HL-60/S4 treated with retinoic acid at 250 ng/mL for 4 days and 3 days (cell line): ENCODE measurements at regions not wholly inside any gene's neighbourhood (a gene's known extent, or its start where the extent isn't known, plus 50 kb on each side); places are given as distances from the start of the nearest gene placed in this dataset.

ENCODE experiments used
- in situ Hi-C: fragments of 300-500 bp; cut with MboI; formaldehyde crosslinking; loops from 2 replicates; pipeline ENCODE4 v1.7.0; 2022; ENCODE audit warnings: low sequenced_read_pairs

- in situ Hi-C loops: no loop called here
These were observed 386.2 kb upstream of the HNRNPA3 start for GRCh38 chr2:176826356-176826755.

DNA sequence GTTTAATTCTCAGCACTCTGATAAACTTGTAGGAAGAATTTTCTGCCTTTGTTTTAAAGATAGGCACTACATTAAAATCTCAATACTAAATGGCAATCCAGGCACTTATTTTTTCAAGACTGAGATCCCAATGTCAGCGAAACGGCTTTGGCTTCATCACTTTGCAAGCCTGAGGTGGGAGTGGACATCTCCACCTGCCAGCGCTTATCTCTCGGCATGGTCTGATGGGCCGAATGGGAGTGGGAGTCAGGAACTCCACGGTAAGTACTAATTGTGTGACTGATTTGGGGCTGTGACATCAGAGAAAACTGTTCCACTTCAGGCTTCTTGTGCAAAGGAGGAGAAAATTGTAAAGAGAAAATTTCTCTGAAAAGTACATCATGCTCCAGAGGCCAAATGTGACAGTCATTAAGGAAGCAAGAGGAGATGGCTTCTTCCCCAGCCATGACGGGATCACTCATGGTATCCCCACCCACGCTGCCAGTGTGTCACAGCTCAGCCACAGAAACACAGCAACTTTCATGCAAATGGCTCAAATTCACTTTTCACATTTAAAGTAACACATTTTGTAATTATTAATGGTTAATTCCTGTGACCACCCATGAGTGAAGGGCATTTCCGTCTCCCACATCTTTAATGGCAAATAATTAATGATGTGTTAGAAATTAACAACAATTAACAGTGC lies 385.5 kb upstream of the HNRNPA3 start:
- in situ Hi-C loops: no loop called here

DNA sequence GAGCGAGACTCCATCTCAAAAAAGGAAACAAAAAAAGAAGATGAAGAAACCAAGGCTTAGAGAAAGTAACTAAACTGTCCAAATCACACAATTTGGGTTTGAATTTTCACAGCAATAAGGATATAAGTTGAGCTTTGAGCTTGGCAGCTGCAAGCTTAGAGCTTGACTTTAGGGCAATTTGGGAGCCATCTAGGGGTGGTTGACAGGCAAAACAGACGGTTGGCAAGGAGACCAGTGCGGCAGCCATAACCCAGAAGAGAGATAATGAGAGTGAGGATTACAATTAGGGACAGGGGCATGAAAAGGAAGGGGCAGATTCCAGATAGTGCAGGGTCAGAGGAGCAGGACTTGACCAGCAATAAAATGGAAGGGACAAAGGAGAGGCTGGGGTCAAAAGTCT lies 382.2 kb upstream of the HNRNPA3 start:
- in situ Hi-C loops: no loop called here

DNA sequence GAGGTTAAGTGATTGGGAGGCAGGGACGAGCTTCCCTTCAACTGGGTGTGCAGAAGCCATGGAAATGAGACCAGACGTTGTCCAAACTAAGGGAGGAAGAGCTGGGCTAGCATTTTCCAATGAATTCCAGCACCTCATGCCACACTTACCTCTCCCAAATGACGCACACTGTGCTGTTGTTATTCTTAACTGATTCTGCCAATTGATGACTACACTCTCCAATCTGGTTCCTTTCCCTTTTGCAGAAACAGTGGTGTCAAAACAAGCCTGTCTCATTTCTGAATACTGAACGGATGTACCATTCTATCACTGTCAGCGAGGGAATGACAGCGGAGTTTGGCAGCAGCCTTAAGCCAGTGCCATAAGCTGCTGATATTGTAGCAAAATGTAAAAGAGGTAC lies 380.5 kb upstream of the HNRNPA3 start:
- in situ Hi-C loops: no loop called here

- in situ Hi-C loops: no loop called here
These were observed 378.9 kb upstream of the HNRNPA3 start for GRCh38 chr2:176833671-176834070.

DNA sequence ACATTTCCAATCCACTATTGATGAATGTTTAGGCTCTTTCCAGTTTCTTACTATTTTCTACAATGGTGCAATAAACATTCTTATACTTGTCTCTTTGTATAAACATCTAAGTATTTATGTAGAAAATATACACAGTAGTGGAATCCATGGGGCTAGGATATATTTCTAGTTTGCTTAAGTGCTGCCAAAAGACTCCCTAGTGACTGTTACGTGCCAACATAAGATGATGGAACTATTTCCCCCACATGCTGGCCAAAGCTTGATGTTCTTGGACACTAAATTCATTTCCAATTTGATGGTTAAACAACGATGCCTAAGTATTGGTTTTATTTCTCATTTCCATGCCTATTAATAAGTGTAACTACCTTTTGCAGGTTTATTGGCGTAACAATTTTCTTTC lies 378.4 kb upstream of the HNRNPA3 start:
- in situ Hi-C loops: no loop called here

DNA sequence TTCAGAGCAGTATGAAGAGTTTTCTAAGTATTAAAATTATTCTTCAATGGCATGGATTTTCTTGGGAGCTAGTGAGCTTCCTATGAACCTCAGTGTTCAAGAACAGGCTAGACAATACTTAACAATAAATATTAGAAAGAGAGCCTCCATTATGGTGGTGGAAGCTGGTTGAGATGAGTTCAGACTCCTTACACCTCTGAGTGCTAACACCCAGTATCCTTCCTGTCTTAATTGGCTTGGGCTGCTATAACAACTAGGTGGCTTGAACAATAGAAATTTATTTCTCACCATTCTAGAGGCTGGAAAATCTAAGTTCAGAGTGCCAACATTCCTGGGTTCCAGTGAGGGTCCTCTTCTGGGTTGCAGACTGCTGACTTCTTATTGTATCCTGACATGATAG lies 369.4 kb upstream of the HNRNPA3 start:
- in situ Hi-C loops: no loop called here

- in situ Hi-C loops: no loop called here
These were observed 368.1 kb upstream of the HNRNPA3 start for GRCh38 chr2:176844461-176844860.

- in situ Hi-C loops: no loop called here
These were observed 366.9 kb upstream of the HNRNPA3 start for GRCh38 chr2:176845718-176846117.

GRCh38 chr2:176847575-176847974 lies 365.0 kb upstream of the HNRNPA3 start:
- in situ Hi-C loops: no loop called here

DNA sequence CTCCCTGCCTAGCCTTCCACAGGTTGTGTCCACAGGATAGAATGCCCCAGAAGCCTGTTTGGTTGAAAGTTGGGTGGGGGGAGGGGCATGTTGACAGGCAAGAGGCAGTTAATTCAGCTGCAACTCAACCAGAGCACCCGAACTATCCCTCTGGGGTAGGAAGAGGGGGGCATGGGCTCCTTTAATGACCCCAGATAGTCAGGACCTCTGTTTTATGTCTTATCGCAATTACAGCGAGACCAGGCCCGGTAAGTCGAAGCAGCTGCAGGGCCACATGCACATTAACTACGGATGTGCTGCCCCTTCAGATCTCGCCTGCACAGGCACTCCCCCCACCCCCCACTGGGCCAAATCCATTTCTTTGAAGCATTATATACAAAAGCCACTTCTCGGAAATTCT lies 363.8 kb upstream of the HNRNPA3 start:
- in situ Hi-C loops: no loop called here

DNA sequence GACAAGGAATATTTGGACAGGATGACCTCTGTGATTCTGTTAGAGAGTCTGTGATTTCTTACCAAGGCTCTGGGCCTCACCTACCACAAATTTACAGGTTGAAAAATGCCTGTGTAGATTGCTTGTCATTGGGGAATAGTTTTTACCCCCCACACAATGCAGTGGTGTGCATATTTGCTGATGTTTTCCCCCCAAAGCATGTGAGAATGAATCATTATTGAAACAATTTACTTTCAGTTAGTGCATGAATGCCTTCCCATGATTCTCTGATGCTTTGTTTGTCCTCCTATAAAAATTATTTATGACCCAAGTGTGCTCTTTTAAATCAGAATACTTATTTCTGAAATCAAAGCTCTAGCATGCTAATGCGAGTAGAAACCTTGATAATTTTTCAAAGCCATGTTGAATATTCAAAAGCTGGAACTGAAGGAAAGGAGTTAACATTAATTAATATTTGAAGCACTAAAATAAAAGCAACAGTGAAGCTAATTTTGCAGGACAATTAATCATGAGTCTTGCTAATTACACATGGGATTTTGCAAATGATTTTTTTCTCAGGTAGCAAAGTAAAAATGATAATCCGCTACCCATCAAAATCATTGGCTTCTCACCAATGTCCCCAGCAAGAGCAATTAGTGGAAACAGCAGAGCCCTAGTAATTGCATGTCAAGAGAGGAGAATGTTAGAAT lies 361.2 kb upstream of the HNRNPA3 start:
- in situ Hi-C loops: no loop called here

GRCh38 chr2:176851889-176852483 lies 360.6 kb upstream of the HNRNPA3 start:
- in situ Hi-C loops: no loop called here

DNA sequence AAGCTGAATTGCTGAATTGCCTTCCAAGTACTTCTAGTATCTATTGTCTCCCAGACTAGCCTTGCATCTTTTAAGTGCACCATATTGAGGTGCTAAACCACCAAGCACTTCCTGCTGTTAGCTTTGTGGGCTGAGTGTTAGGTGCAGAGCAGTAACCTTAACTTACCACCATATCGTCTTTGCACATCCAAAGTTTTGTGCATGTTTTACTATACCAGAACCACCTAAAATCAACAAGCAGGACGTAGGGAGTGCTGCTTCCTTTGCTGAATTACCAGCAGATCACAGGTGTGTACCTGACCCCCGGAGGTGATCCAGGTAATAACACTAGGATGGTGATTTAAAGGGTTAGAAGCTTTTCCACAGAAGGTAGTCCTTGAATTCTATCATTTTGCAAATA lies 359.9 kb upstream of the HNRNPA3 start:
- in situ Hi-C loops: no loop called here

DNA sequence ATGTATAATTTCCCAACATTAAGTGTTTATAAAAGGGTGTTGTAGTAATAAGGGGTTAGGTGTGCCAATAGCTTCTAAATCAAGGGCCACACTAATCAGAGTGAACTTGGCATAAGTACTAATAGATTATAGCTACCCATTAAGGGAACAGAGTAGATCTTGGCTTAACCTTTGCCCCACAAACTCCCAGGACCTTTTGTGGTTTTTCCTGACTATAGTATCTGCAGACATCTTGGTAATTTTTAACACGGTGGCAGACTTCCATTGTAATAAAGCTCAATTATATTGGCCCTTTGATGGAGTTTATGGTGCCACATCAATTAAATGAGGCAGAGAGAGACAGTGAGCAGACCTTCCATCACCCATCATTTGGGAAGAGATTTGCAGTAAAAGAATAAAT lies 358.5 kb upstream of the HNRNPA3 start:
- in situ Hi-C loops: no loop called here

GRCh38 chr2:176854878-176855277 lies 357.7 kb upstream of the HNRNPA3 start:
- in situ Hi-C loops: no loop called here

GRCh38 chr2:176856683-176857082 lies 355.9 kb upstream of the HNRNPA3 start:
- in situ Hi-C loops: no loop called here

- in situ Hi-C loops: no loop called here
These were observed 347.3 kb upstream of the HNRNPA3 start for GRCh38 chr2:176865336-176865735.

- in situ Hi-C loops: no loop called here
These were observed 340.2 kb upstream of the HNRNPA3 start for GRCh38 chr2:176872406-176872805.

GRCh38 chr2:176873403-176873802 lies 339.2 kb upstream of the HNRNPA3 start:
- in situ Hi-C loops: no loop called here

GRCh38 chr2:176876493-176877103 lies 336.0 kb upstream of the HNRNPA3 start:
- in situ Hi-C loops: no loop called here

GRCh38 chr2:176879426-176879995 lies 333.1 kb upstream of the HNRNPA3 start:
- in situ Hi-C loops: no loop called here
